ENCODE measurements at regions not wholly inside any gene's neighbourhood (a gene's known extent, or its start where the extent isn't known, plus 50 kb on each side); places are given as distances from the start of the nearest gene placed in this dataset.

DNA sequence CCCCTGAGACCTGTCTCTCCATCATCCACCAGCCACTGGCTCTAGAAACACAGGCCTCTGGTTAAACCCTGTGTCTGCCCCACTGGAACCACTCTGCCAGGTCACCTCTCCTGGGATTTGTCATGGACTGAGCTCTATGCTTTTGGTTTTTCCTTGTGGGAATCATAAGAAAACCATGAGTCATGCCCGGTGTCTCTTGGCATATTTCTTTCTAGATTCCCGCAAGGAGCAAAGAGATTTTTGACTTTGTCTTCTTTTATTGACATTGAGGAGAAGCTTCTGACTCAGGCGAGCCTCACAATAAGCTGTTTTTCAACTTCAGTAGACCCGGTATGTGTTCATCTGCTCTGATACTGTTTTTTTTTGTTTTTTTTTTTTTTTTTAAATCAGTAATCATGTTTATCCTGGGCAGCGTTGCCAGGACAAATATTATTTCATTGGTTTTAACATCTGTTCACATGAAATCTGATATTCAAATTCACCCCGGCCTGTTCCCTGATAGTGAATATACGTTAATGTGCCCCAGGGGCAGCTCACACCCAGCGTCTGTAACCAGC, 207.1 kb downstream of the ACKR3 start:
- no peak for DNase-seq (ENCODE audit: extremely low read depth, low read depth)
- TF ChIP-seq, protein P1, sequence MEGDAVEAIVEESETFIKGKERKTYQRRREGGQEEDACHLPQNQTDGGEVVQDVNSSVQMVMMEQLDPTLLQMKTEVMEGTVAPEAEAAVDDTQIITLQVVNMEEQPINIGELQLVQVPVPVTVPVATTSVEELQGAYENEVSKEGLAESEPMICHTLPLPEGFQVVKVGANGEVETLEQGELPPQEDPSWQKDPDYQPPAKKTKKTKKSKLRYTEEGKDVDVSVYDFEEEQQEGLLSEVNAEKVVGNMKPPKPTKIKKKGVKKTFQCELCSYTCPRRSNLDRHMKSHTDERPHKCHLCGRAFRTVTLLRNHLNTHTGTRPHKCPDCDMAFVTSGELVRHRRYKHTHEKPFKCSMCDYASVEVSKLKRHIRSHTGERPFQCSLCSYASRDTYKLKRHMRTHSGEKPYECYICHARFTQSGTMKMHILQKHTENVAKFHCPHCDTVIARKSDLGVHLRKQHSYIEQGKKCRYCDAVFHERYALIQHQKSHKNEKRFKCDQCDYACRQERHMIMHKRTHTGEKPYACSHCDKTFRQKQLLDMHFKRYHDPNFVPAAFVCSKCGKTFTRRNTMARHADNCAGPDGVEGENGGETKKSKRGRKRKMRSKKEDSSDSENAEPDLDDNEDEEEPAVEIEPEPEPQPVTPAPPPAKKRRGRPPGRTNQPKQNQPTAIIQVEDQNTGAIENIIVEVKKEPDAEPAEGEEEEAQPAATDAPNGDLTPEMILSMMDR (IDR thresholded peaks at IDR 0.05; ENCODE audit: low read depth, low read length, missing control alignments) = no peak
- no peak overlapping the region for H3K4me3 ChIP-seq (replicated peaks; ENCODE audit: low read depth, low read length)

DNA sequence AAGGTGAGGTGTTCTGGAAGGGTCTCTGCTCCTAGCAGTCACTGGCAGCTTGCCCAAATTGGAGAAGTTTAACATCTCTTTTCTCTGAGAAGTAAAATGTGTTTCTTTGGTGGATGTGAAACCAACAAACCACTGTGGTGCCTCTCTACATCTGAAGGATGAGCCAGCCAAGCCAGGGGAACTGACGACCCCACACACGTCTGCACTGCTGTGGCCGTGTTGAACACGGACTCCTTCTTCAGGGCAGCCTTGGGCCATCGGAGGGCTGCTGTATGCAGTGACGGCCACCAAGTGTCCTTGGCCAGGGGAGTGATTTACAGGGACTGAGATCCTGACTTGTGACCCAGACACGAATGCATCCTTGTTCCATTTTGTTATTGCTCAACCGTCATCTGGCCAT, 207.8 kb downstream of the ACKR3 start:
- H3K4me3 ChIP-seq (replicated peaks; ENCODE audit: low read depth, low read length) = no peak overlapping the region
- TF ChIP-seq, protein P1 (IDR thresholded peaks at IDR 0.05; ENCODE audit: low read depth, low read length, missing control alignments) = no peak
- no peak for DNase-seq (ENCODE audit: extremely low read depth, low read depth)

DNA sequence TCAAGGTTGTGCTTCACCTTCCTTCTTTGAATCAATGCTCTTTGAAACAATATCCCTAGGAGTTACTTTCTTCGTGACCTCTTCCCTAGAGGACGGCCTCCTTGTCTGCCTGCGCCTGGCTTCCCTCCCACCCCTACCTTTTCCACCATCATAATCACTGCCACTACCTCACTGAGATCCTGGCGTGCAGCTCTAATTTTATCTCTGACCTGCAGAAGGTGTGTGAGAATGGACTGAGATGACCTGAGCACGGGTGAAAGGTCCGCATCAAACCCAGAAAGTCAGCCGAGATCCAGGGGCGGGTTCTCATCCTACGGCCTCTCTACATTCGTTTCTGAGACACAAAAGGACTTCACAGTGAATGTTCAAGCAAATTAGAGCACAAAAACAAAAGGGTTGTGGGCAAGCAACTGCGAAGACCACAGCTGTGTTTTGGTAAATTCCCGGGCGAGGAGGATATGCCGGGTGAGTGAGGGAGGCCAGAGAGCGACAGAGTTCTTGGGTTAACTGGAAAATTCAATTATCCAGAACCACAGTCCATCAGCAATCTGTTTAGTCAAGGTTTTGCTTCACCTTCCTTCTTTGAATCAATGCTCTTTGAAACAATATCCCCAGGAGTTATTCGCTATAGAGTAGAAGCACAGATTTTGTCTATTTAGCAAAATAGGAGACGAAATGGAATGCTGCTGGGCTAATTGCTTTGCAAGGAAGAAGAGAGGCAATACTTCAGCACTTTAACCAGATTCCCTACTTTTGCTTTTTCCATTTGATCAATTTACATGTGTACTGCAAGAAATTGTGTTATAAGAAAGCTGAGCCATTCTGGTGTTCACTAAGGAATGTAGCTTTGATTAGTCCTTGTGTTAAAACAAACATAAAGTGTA, 212.6 kb downstream of the ACKR3 start:
- DNase-seq (ENCODE audit: extremely low read depth, low read depth) = no peak
- no peak overlapping the region for H3K4me3 ChIP-seq (replicated peaks; ENCODE audit: low read depth, low read length)
- TF ChIP-seq, protein P1 (IDR thresholded peaks at IDR 0.05; ENCODE audit: low read depth, low read length, missing control alignments) = no peak

DNA sequence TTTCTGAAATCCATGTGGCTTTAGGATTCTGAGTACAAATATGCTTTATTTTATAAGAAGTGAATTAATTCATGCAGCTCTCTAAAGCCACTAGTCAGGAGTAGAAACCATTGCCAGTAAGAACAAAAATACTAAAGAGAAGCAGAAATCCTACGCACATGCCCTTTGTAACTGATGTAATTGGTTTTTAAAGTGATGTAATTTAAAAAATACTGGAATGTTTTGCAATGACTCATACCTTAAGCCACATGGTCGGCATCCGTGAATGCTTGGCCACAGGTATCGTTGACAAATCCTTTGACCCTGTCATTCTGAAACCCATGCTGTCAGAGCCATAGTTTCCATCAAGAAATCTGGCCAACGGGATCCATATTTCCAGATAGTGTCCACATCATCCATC, 213.3 kb downstream of the ACKR3 start:
- DNase-seq (ENCODE audit: extremely low read depth, low read depth) = no peak
- no peak overlapping the region for H3K4me3 ChIP-seq (replicated peaks; ENCODE audit: low read depth, low read length)
- TF ChIP-seq, protein P1 (IDR thresholded peaks at IDR 0.05; ENCODE audit: low read depth, low read length, missing control alignments) = no peak

DNA sequence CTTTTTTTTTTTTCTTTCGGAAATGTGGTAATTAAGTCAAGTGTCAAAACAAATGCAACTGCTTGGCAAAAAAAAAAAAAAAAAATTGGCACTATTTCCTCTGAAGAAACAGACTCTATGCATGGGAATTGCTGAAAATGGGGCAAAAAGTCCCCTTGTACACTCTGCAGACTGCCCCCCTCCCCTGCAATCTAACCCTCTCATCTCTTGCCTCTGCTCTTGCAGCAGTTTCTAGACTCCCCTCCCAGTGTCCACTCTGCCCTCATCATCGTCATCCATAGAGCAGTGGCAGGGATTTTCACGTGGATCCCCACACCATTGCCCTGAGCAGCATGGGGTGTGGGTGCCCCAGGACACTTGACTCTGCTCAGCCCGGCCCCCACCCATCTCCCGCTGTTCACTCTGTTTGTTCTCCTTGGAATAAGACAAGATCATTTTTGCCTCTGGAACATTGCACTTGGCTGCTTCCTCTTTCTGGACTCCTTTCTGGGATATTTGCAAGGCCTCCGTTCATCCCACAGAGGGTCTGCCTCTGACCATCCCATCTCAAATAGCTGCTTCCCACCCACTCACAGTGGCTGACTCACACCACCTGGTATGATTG, 213.9 kb downstream of the ACKR3 start:
- no peak overlapping the region for H3K4me3 ChIP-seq (replicated peaks; ENCODE audit: low read depth, low read length)
- TF ChIP-seq, protein P1 (IDR thresholded peaks at IDR 0.05; ENCODE audit: low read depth, low read length, missing control alignments) = no peak
- DNase-seq (ENCODE audit: extremely low read depth, low read depth) = no peak

DNA sequence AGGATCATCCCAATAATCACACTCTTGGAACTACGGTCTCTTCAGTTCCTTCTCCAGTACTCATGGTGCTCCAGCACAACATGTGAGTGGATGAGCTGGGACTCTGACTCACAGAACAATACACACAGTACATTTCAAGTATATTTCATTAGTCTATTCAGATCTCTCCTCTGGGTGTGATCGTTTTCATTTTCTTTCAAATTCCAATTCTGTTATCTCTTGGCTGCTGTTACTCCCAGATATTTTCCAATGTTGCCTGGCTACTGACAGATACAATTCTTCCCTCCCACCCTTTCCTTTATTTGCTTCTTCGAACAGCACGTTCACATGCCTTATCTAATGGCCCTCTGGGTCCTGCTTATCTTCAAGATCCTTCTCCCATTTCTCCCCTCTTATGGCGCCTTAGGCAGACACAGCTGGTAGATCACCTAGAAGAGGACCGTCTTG, 216.0 kb downstream of the ACKR3 start:
- TF ChIP-seq, protein P1 (IDR thresholded peaks at IDR 0.05; ENCODE audit: low read depth, low read length, missing control alignments) = no peak
- H3K4me3 ChIP-seq (replicated peaks; ENCODE audit: low read depth, low read length) = no peak overlapping the region
- no peak for DNase-seq (ENCODE audit: extremely low read depth, low read depth)
